Lower leg skin (tissue), 3 donors: ENCODE measurements at regions not wholly inside any gene's neighbourhood (a gene's known extent, or its start where the extent isn't known, plus 50 kb on each side); places are given as distances from the start of the nearest gene placed in this dataset.

ENCODE experiments used
- CTCF ChIP-seq, 3 donors: fragments of 450-650 bp; IDR thresholded peaks; one replicate each; pipeline ENCODE4 v1.5.1; 2016; ENCODE audit warnings: antibody characterized with exemption in 3 of 3, mild to moderate bottlenecking in 3 of 3, moderate library complexity in 2 of 3
- POLR2A ChIP-seq, 2 donors: fragments of 450-650 bp; IDR thresholded peaks; one replicate each; pipeline ENCODE4 v1.6.1; 2016 to 2017; ENCODE audit warnings: antibody characterized with exemption in 2 of 2, mild to moderate bottlenecking in 1 of 2, moderate library complexity in 1 of 2

GRCh38 chr4:23207059-23207458 lies 514.3 kb downstream of the GBA3 start:
- TF ChIP-seq CTCF (IDR thresholded peaks at IDR 0.05) (no peak), POLR2A (IDR thresholded peaks at IDR 0.05) (no peak)
